SK-N-SH treated with all-trans-retinoic acid at 6 μM for 48 hours (cell line): ENCODE measurements at regions not wholly inside any gene's neighbourhood (a gene's known extent, or its start where the extent isn't known, plus 50 kb on each side); places are given as distances from the start of the nearest gene placed in this dataset.

Experiments
- ATAC-seq: fragments of 200-7000 bp; cut with Tn5 transposase; 3 replicates; pipeline ENCODE4 v1.9.1; 2020; ENCODE audit warnings: mild to moderate bottlenecking, moderate library complexity
- ARNTL ChIP-seq: fragments of 450-650 bp; formaldehyde crosslinking; IDR thresholded peaks from 2 replicates; pipeline ENCODE4 v1.5.0; 2020; ENCODE audit warnings: low read depth, mild to moderate bottlenecking, moderate library complexity, borderline replicate concordance
- BACH2 ChIP-seq: fragments of 250-450 bp; sonication (Bioruptor Pico); IDR thresholded peaks from 2 replicates; pipeline ENCODE4 v1.9.0; 2021; ENCODE audit warnings: mild to moderate bottlenecking, borderline replicate concordance
- CREB5 ChIP-seq: fragments of 250-450 bp; sonication (Bioruptor Pico); IDR thresholded peaks from 2 replicates; pipeline ENCODE4 v1.5.1; 2020; ENCODE audit warnings: low read depth, mild to moderate bottlenecking, moderate library complexity
- CSDC2 ChIP-seq: fragments of 250-450 bp; sonication (Bioruptor Pico); IDR thresholded peaks from 2 replicates; pipeline ENCODE4 v1.5.0; 2020; ENCODE audit warnings: mild to moderate bottlenecking, moderate library complexity
- CSRNP3 ChIP-seq: fragments of 250-450 bp; sonication (Bioruptor Pico); IDR thresholded peaks from 2 replicates; pipeline ENCODE4 v1.5.1; 2021; ENCODE audit warnings: mild to moderate bottlenecking, moderate library complexity
- ESRRG ChIP-seq: fragments of 250-450 bp; sonication (Bioruptor Pico); IDR thresholded peaks from 2 replicates; pipeline ENCODE4 v1.6.1; 2021; ENCODE audit warnings: mild to moderate bottlenecking
- GLIS3 ChIP-seq: fragments of 250-450 bp; sonication (Bioruptor Pico); IDR thresholded peaks from 2 replicates; pipeline ENCODE4 v1.5.0; 2020; ENCODE audit warnings: mild to moderate bottlenecking, moderate library complexity
- ISL1 ChIP-seq: fragments of 250-450 bp; sonication (Bioruptor Pico); IDR thresholded peaks from 2 replicates; pipeline ENCODE4 v2.1.2; 2022; ENCODE audit warnings: mild to moderate bottlenecking, moderate library complexity
- OSR1 ChIP-seq: fragments of 250-450 bp; sonication (Bioruptor Pico); IDR thresholded peaks from 2 replicates; pipeline ENCODE4 v1.8.0; 2022; ENCODE audit warnings: moderate library complexity, mild to moderate bottlenecking, inconsistent platforms
- PATZ1 ChIP-seq: fragments of 250-450 bp; sonication (Bioruptor Pico); IDR thresholded peaks from 2 replicates; pipeline ENCODE4 v1.8.0; 2020; ENCODE audit warnings: mild to moderate bottlenecking, moderate library complexity, borderline replicate concordance
- POU6F1 ChIP-seq: fragments of 250-450 bp; sonication (Bioruptor Pico); IDR thresholded peaks from 2 replicates; pipeline ENCODE4 v1.8.0; 2021; ENCODE audit warnings: low read depth, mild to moderate bottlenecking, moderate library complexity, borderline replicate concordance
- PPARA ChIP-seq: fragments of 250-450 bp; sonication (Bioruptor Pico); IDR thresholded peaks from 2 replicates; pipeline ENCODE4 v1.5.0; 2020; ENCODE audit warnings: mild to moderate bottlenecking, borderline replicate concordance
- RARB ChIP-seq: fragments of 250-450 bp; sonication (Bioruptor Pico); IDR thresholded peaks from 2 replicates; pipeline ENCODE4 v1.8.0; 2021; ENCODE audit warnings: mild to moderate bottlenecking, moderate library complexity
- SNAI2 ChIP-seq: fragments of 250-450 bp; sonication (Bioruptor Pico); IDR thresholded peaks from 2 replicates; pipeline ENCODE4 v1.5.0; 2020; ENCODE audit warnings: mild to moderate bottlenecking, moderate library complexity
- TCF4 ChIP-seq: fragments of 250-450 bp; sonication (Bioruptor Pico); IDR thresholded peaks from 2 replicates; pipeline ENCODE4 v1.8.0; 2021; ENCODE audit warnings: mild to moderate bottlenecking, moderate library complexity, borderline replicate concordance
- TOX ChIP-seq: fragments of 250-450 bp; sonication (Bioruptor Pico); IDR thresholded peaks from 2 replicates; pipeline ENCODE4 v1.8.0; 2021; ENCODE audit warnings: mild to moderate bottlenecking, moderate library complexity, borderline replicate concordance
- ZC3H10 ChIP-seq: fragments of 250-450 bp; sonication (Bioruptor Pico); IDR thresholded peaks from 2 replicates; pipeline ENCODE4 v1.5.1; 2021; ENCODE audit warnings: mild to moderate bottlenecking, moderate library complexity
- ZFP3 ChIP-seq: fragments of 250-450 bp; sonication (Bioruptor Pico); IDR thresholded peaks from 2 replicates; pipeline ENCODE4 v1.5.0; 2020; ENCODE audit warnings: mild to moderate bottlenecking, moderate library complexity
- ZFP30 ChIP-seq: fragments of 450-650 bp; formaldehyde crosslinking; IDR thresholded peaks from 2 replicates; pipeline ENCODE4 v1.5.0; 2022; ENCODE audit warnings: mild to moderate bottlenecking, moderate library complexity
- ZNF565 ChIP-seq: fragments of 450-650 bp; formaldehyde crosslinking; conservative IDR thresholded peaks from 2 replicates; pipeline ENCODE4 v1.5.0; 2020; ENCODE audit warnings: low read depth, mild to moderate bottlenecking, moderate library complexity
- ZNF70 ChIP-seq: fragments of 450-650 bp; formaldehyde crosslinking; IDR thresholded peaks from 2 replicates; pipeline ENCODE4 v1.5.0; 2020; ENCODE audit warnings: mild to moderate bottlenecking, moderate library complexity
- ZNF8 ChIP-seq: fragments of 450-650 bp; formaldehyde crosslinking; IDR thresholded peaks from 2 replicates; pipeline ENCODE4 v1.5.0; 2020; ENCODE audit warnings: mild to moderate bottlenecking, moderate library complexity

- peak; percentile 62 for ATAC-seq
- TF ChIP-seq PATZ1, result no peak
- TF ChIP-seq OSR1, result no peak
- peak; percentile 53; the same call in 1 of the 2 replicates for TF ChIP-seq ZC3H10 (CRISPR knock-in tag)
- no peak for TF ChIP-seq ZNF70 (CRISPR knock-in tag)
- peak; percentile 60 for TF ChIP-seq ISL1
- no peak for TF ChIP-seq ZNF8 (CRISPR knock-in tag)
- no peak for TF ChIP-seq POU6F1 (CRISPR knock-in tag)
- TF ChIP-seq TOX (CRISPR knock-in tag), result no peak
These were observed 125.6 kb downstream of the SOCS6 start for GRCh38 chr18:70414315-70414900.

GRCh38 chr18:70413455-70413854, 124.6 kb downstream of the SOCS6 start:
- ATAC-seq, result no peak
- TF ChIP-seq CSDC2 (CRISPR knock-in tag) (no peak), ISL1 (no peak), ZC3H10 (CRISPR knock-in tag) (no peak), CREB5 (CRISPR knock-in tag) (no peak), ZFP30 (CRISPR knock-in tag) (no peak), TCF4 (CRISPR knock-in tag) (no peak), RARB (CRISPR knock-in tag) (no peak), OSR1 (no peak), ARNTL (CRISPR knock-in tag) (no peak), PATZ1 (no peak), TOX (CRISPR knock-in tag) (no peak), POU6F1 (CRISPR knock-in tag) (no peak), ZNF565 (CRISPR knock-in tag) (no peak), ZNF8 (CRISPR knock-in tag) (no peak), ZFP3 (CRISPR knock-in tag) (no peak), ZNF70 (CRISPR knock-in tag) (no peak), ESRRG (CRISPR knock-in tag) (no peak), PPARA (CRISPR knock-in tag) (no peak), SNAI2 (CRISPR knock-in tag) (no peak), BACH2 (CRISPR knock-in tag) (no peak)
- TF ChIP-seq, all 23 proteins: peak for 0

GRCh38 chr18:70411876-70412435, 123.1 kb downstream of the SOCS6 start:
- ATAC-seq, result peak; percentile 53
- no peak for TF ChIP-seq PPARA (CRISPR knock-in tag)
- no peak for TF ChIP-seq ESRRG (CRISPR knock-in tag)
- TF ChIP-seq ZFP30 (CRISPR knock-in tag), result no peak
- no peak for TF ChIP-seq POU6F1 (CRISPR knock-in tag)
- no peak for TF ChIP-seq GLIS3 (CRISPR knock-in tag)
- no peak for TF ChIP-seq ZNF565 (CRISPR knock-in tag)
- TF ChIP-seq ARNTL (CRISPR knock-in tag), result no peak
- TF ChIP-seq BACH2 (CRISPR knock-in tag), result no peak
- no peak for TF ChIP-seq SNAI2 (CRISPR knock-in tag)
- no peak for TF ChIP-seq OSR1
- TF ChIP-seq TOX (CRISPR knock-in tag), result no peak
- TF ChIP-seq CSDC2 (CRISPR knock-in tag), result no peak
- TF ChIP-seq CSRNP3 (CRISPR knock-in tag), result no peak
- no peak for TF ChIP-seq ZNF70 (CRISPR knock-in tag)
- no peak for TF ChIP-seq ISL1
